ENCODE measurements at regions not wholly inside any gene's neighbourhood (a gene's known extent, or its start where the extent isn't known, plus 50 kb on each side); places are given as distances from the start of the nearest gene placed in this dataset.
"Not testable (repeated sequence)": the region's sequence is repeated elsewhere in the genome, so short reads cannot be mapped to it uniquely, and the experiment has no call there.

DNA sequence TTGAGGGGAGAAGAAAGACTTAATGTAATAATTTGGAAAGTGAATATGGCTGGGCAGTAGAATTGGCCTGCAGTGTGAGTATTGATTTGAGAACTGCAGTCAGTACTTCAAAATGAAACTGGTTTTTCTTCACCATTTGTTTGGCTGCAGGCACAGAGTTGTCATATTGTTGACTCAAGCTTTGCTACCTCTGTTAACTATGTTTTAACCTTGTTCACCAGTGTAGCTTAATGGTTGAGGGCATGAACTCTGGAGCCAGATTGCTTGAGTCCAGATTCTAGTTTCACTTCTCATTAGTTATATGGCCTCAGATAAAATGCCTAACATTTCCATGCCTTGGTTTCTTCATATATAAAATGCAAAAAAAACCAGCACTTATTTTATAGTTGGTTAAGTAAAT, 64.1 kb downstream of the CFAP44 start:
- H3K4me1 ChIP-seq (ENCODE audit: control insufficient read depth in 1 of 2, insufficient read depth in 2 of 2, low read depth in 1 of 2, low read length in 1 of 2): no peaks in the 10 kb centered on the region
- no peaks in the 10 kb centered on the region for H3K9me2 ChIP-seq
- no peaks in the 10 kb centered on the region for H3K79me2 ChIP-seq (ENCODE audit: insufficient read depth)
- H4K20me1 ChIP-seq (ENCODE audit: insufficient read depth): no peaks in the 10 kb centered on the region
- POLR2A ChIA-PET: no interaction called here
- no peaks in the 10 kb centered on the region for H3F3A ChIP-seq (replicated peaks; ENCODE audit: insufficient read depth)
- H3K9me3 ChIP-seq: no peaks in the 10 kb centered on the region
- H3K36me3 ChIP-seq (replicated peaks in 1 of 2; ENCODE audit: control insufficient read depth in 1 of 2, insufficient read depth in 2 of 2, low read length in 1 of 2): peaks cover 4 to 5% of the 10 kb centered on the region in 2 experiments
- CTCF ChIA-PET: no interaction called here
- no peaks in the 10 kb centered on the region for H3K27me3 ChIP-seq (ENCODE audit: insufficient read depth)
- H2AFZ ChIP-seq (ENCODE audit: low read depth): no peak overlapping the region
- H3K9ac ChIP-seq: no peak overlapping the region
- no peak overlapping the region for H3K4me3 ChIP-seq (ENCODE audit: low read depth in 2 of 2, low read length in 1 of 2)
- TF ChIP-seq YY1 (IDR thresholded peaks at IDR 0.05; ENCODE audit: low read depth): no peak
- TF ChIP-seq NRF1 (IDR thresholded peaks at IDR 0.05; ENCODE audit: low read depth, low read length): no peak
- no peak for TF ChIP-seq GABPA (IDR thresholded peaks at IDR 0.05; ENCODE audit: low read depth)
- no peak for TF ChIP-seq RCOR1 (IDR thresholded peaks at IDR 0.05; ENCODE audit: low read length)
- TF ChIP-seq, protein P1, sequence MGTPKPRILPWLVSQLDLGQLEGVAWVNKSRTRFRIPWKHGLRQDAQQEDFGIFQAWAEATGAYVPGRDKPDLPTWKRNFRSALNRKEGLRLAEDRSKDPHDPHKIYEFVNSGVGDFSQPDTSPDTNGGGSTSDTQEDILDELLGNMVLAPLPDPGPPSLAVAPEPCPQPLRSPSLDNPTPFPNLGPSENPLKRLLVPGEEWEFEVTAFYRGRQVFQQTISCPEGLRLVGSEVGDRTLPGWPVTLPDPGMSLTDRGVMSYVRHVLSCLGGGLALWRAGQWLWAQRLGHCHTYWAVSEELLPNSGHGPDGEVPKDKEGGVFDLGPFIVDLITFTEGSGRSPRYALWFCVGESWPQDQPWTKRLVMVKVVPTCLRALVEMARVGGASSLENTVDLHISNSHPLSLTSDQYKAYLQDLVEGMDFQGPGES (IDR thresholded peaks at IDR 0.05; ENCODE audit: low read depth, low read length): no peak
- no peak for TF ChIP-seq RAD21 (IDR thresholded peaks at IDR 0.05; ENCODE audit: low read length)
- TF ChIP-seq MEF2A (IDR thresholded peaks at IDR 0.05; ENCODE audit: borderline replicate concordance, low read depth): no peak
- TF ChIP-seq RFX5 (IDR thresholded peaks at IDR 0.05; ENCODE audit: low read length): no peak
- TF ChIP-seq ELF1 (IDR thresholded peaks at IDR 0.05): no peak
- TF ChIP-seq SMC3 (IDR thresholded peaks at IDR 0.05; ENCODE audit: low read depth, low read length): no peak
- TF ChIP-seq FOSL2 (IDR thresholded peaks at IDR 0.05; ENCODE audit: borderline replicate concordance, low read depth): no peak
- no peak overlapping the region for H3K4me2 ChIP-seq
- no peak for DNase-seq
- no peak overlapping the region for H3K27ac ChIP-seq (ENCODE audit: low read depth in 2 of 2, low read length in 1 of 2)

DNA sequence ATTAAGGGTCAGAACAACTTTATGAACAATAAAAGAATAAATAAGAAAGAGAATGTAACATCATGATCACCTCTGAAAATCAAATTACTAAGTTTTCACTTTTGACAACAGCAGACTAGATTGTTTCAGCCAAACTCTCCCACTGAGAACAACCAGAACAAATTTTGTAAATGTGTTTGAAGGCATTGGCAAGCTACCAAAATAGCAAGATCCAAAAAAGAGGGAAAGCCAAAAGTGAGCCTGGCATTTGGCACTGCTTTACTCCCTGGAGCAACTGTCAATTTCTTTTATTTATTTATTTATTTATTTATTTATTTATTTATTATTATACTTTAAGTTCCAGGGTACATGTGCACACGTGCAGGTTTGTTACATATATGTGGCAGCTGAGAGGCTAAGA, 67.2 kb downstream of the CFAP44 start:
- WGBS (ENCODE audit: low lambda C conversion rate): 97% methylated on average over 1 of the region's 1 CpG
- Histone ChIP-seq H2AFZ (ENCODE audit: low read depth) (no peak overlapping the region), H3K9me2 (no peaks in the 10 kb centered on the region), H4K20me1 (ENCODE audit: insufficient read depth) (no peaks in the 10 kb centered on the region), H3K27ac (ENCODE audit: low read depth in 2 of 2, low read length in 1 of 2) (no peak overlapping the region), H3K4me1 (ENCODE audit: control insufficient read depth in 1 of 2, insufficient read depth in 2 of 2, low read depth in 1 of 2, low read length in 1 of 2) (no peaks in the 10 kb centered on the region), H3F3A (replicated peaks; ENCODE audit: insufficient read depth) (no peaks in the 10 kb centered on the region), H3K4me3 (ENCODE audit: low read depth in 2 of 2, low read length in 1 of 2) (no peak overlapping the region), H3K36me3 (replicated peaks in 1 of 2; ENCODE audit: control insufficient read depth in 1 of 2, insufficient read depth in 2 of 2, low read length in 1 of 2) (peaks cover 0 to 3% of the 10 kb centered on the region in 2 experiments), H3K4me2 (no peak overlapping the region), H3K9ac (no peak overlapping the region), H3K9me3 (no peaks in the 10 kb centered on the region), H3K27me3 (ENCODE audit: insufficient read depth) (no peaks in the 10 kb centered on the region), H3K79me2 (ENCODE audit: insufficient read depth) (no peaks in the 10 kb centered on the region)
- ChIA-PET CTCF (interaction anchor here (0.9 kb wide), 1 partner anchor 42 kb away, joined by 3 read pairs; no protein-coding TSS in a partner anchor), POLR2A (no interaction called here)
- TF ChIP-seq RCOR1 (IDR thresholded peaks at IDR 0.05; ENCODE audit: low read length) (no peak), RAD21 (IDR thresholded peaks at IDR 0.05; ENCODE audit: low read length) (no peak), JUND (IDR thresholded peaks at IDR 0.05) (no peak), NRF1 (IDR thresholded peaks at IDR 0.05; ENCODE audit: low read depth, low read length) (no peak), FOXJ3 (CRISPR knock-in tag; IDR thresholded peaks at IDR 0.05) (no peak), FOSL2 (IDR thresholded peaks at IDR 0.05; ENCODE audit: borderline replicate concordance, low read depth) (no peak), ELF1 (IDR thresholded peaks at IDR 0.05) (no peak)
- no peak for DNase-seq

DNA sequence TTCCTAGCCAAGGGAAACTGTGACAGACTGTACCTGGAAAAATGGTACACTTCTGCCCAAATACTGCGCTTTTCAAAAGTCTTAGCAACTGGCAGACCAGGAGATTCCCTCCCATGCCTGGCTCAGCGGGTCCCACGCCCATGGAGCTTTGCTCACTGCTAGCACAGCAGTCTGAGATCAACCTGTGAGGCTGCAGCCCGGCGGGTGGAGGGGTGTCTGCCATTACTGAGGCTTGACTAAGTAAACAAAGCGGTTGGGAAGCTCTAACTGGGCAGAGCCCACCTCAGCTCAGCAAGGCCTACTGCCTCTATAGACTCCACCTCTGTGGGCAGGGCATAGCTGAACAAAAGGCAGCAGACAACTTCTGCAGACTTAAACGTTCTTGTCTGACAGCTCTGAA, 74.5 kb downstream of the CFAP44 start:
- POLR2A ChIA-PET; H2AFZ ChIP-seq (ENCODE audit: low read depth); H3K9ac ChIP-seq; H3K36me3 ChIP-seq (replicated peaks in 1 of 2; ENCODE audit: control insufficient read depth in 1 of 2, insufficient read depth in 2 of 2, low read length in 1 of 2); H3K4me1 ChIP-seq (ENCODE audit: control insufficient read depth in 1 of 2, insufficient read depth in 2 of 2, low read depth in 1 of 2, low read length in 1 of 2); H3K27ac ChIP-seq (ENCODE audit: low read depth in 2 of 2, low read length in 1 of 2); H3F3A ChIP-seq (replicated peaks; ENCODE audit: insufficient read depth); H3K9me2 ChIP-seq; DNase-seq; H3K79me2 ChIP-seq (ENCODE audit: insufficient read depth); H3K4me2 ChIP-seq; H3K4me3 ChIP-seq (ENCODE audit: low read depth in 2 of 2, low read length in 1 of 2); H3K27me3 ChIP-seq (ENCODE audit: insufficient read depth); H3K9me3 ChIP-seq; H4K20me1 ChIP-seq (ENCODE audit: insufficient read depth): not testable (repeated sequence)
- 89% methylated on average over 5 of the region's 7 CpGs for WGBS (ENCODE audit: low lambda C conversion rate)
- CTCF ChIA-PET: interaction anchor here (1.2 kb wide), 1 partner anchor 12 kb away, joined by 3 read pairs; no protein-coding TSS in a partner anchor

- H3F3A ChIP-seq (replicated peaks; ENCODE audit: insufficient read depth); H3K27me3 ChIP-seq (ENCODE audit: insufficient read depth); H3K9me3 ChIP-seq; H3K4me2 ChIP-seq; POLR2A ChIA-PET; H3K27ac ChIP-seq (ENCODE audit: low read depth in 2 of 2, low read length in 1 of 2); H3K9ac ChIP-seq; DNase-seq; H4K20me1 ChIP-seq (ENCODE audit: insufficient read depth); H3K4me1 ChIP-seq (ENCODE audit: control insufficient read depth in 1 of 2, insufficient read depth in 2 of 2, low read depth in 1 of 2, low read length in 1 of 2); H2AFZ ChIP-seq (ENCODE audit: low read depth); H3K4me3 ChIP-seq (ENCODE audit: low read depth in 2 of 2, low read length in 1 of 2); H3K9me2 ChIP-seq; H3K36me3 ChIP-seq (replicated peaks in 1 of 2; ENCODE audit: control insufficient read depth in 1 of 2, insufficient read depth in 2 of 2, low read length in 1 of 2); H3K79me2 ChIP-seq (ENCODE audit: insufficient read depth): not testable (repeated sequence)
- 94% methylated on average over 5 of the region's 5 CpGs for WGBS (ENCODE audit: low lambda C conversion rate)
- CTCF ChIA-PET: interaction anchor here (1.7 kb wide), 1 partner anchor 12 kb away, joined by 3 read pairs; no protein-coding TSS in a partner anchor
These were observed 86.0 kb downstream of the CFAP44 start for GRCh38 chr3:113355340-113355739.

Data from SK-N-SH (cell line).